ENCODE measurements at regions not wholly inside any gene's neighbourhood (a gene's known extent, or its start where the extent isn't known, plus 50 kb on each side); places are given as distances from the start of the nearest gene placed in this dataset.

- no peaks in the 10 kb centered on the region for H3K9me3 ChIP-seq
- H3K27ac ChIP-seq, result no peak overlapping the region
- no peak for DNase-seq
- in situ Hi-C loops (cut with MboI; ENCODE audit: low pct_ligation_motif_present in 1 of 4, low pct_unique_long_range_greater_than_20kb in 1 of 4, low sequenced_read_pairs in 3 of 4), result no loop called here
- TF ChIP-seq EP300 (IDR thresholded peaks at IDR 0.05; ENCODE audit: low read depth) (no peak), POLR2AphosphoS5 (IDR thresholded peaks at IDR 0.05) (no peak), POLR2A (IDR thresholded peaks at IDR 0.05) (no peak), CTCF (IDR thresholded peaks at IDR 0.05) (no peak)
- no peak overlapping the region for H3K4me3 ChIP-seq
- H3K4me1 ChIP-seq, result no peaks in the 10 kb centered on the region
- H3K36me3 ChIP-seq, result no peaks in the 10 kb centered on the region
- H3K27me3 ChIP-seq, result no peaks in the 10 kb centered on the region
- intact Hi-C loops (cut with DNase I; ENCODE audit: low total_unique reads), result no loop called here
Observed at GRCh38 chr12:84706374-84706773, 206.2 kb downstream of the SLC6A15 start.

GRCh38 chr12:84704856-84705255 is 207.7 kb downstream of the SLC6A15 start:
- no peak for DNase-seq
- Histone ChIP-seq H3K9me3 (no peaks in the 10 kb centered on the region), H3K27me3 (no peaks in the 10 kb centered on the region), H3K4me3 (no peak overlapping the region), H3K27ac (no peak overlapping the region), H3K36me3 (no peaks in the 10 kb centered on the region), H3K4me1 (no peaks in the 10 kb centered on the region)
- TF ChIP-seq POLR2AphosphoS5 (IDR thresholded peaks at IDR 0.05) (no peak), POLR2A (IDR thresholded peaks at IDR 0.05) (no peak), EP300 (IDR thresholded peaks at IDR 0.05; ENCODE audit: low read depth) (no peak), CTCF (IDR thresholded peaks at IDR 0.05) (no peak)
- intact Hi-C loops (cut with DNase I; ENCODE audit: low total_unique reads), result no loop called here
- in situ Hi-C loops (cut with MboI; ENCODE audit: low pct_ligation_motif_present in 1 of 4, low pct_unique_long_range_greater_than_20kb in 1 of 4, low sequenced_read_pairs in 3 of 4), result no loop called here

GRCh38 chr12:84702001-84702400 is 210.6 kb downstream of the SLC6A15 start:
- no peak overlapping the region for H3K4me3 ChIP-seq
- in situ Hi-C loops (cut with MboI; ENCODE audit: low pct_ligation_motif_present in 1 of 4, low pct_unique_long_range_greater_than_20kb in 1 of 4, low sequenced_read_pairs in 3 of 4) (no loop called here), intact Hi-C loops (cut with DNase I; ENCODE audit: low total_unique reads) (no loop called here)
- H3K27ac ChIP-seq, result no peak overlapping the region
- no peaks in the 10 kb centered on the region for H3K27me3 ChIP-seq
- no peaks in the 10 kb centered on the region for H3K9me3 ChIP-seq
- no peak for DNase-seq
- 60 to 80% methylated on average over 1 to 2 of the region's 2 CpGs for WGBS, 2 donors (ENCODE audit: low coverage in 1 of 2)
- no peaks in the 10 kb centered on the region for H3K36me3 ChIP-seq
- peaks cover 0 to 6% (median 0%) of the 10 kb centered on the region in 4 donors for H3K4me1 ChIP-seq
- TF ChIP-seq POLR2A (IDR thresholded peaks at IDR 0.05) (no peak), CTCF (IDR thresholded peaks at IDR 0.05) (no peak)

- Histone ChIP-seq H3K4me1 (peaks cover 0 to 6% (median under 1%) of the 10 kb centered on the region in 4 donors), H3K27me3 (no peaks in the 10 kb centered on the region), H3K9me3 (no peaks in the 10 kb centered on the region), H3K36me3 (no peaks in the 10 kb centered on the region), H3K27ac (no peak overlapping the region), H3K4me3 (no peak overlapping the region)
- TF ChIP-seq CTCF (IDR thresholded peaks at IDR 0.05) (no peak), POLR2A (IDR thresholded peaks at IDR 0.05) (no peak), EP300 (IDR thresholded peaks at IDR 0.05; ENCODE audit: low read depth) (no peak), POLR2AphosphoS5 (IDR thresholded peaks at IDR 0.05) (no peak)
- in situ Hi-C loops (cut with MboI; ENCODE audit: low pct_ligation_motif_present in 1 of 4, low pct_unique_long_range_greater_than_20kb in 1 of 4, low sequenced_read_pairs in 3 of 4) (no loop called here), intact Hi-C loops (cut with DNase I; ENCODE audit: low total_unique reads) (no loop called here)
- 62 to 75% methylated on average over 3 of the region's 3 CpGs for WGBS, 2 donors (ENCODE audit: low coverage in 1 of 2)
- no peak for DNase-seq
Observed at GRCh38 chr12:84701041-84701440, 211.6 kb downstream of the SLC6A15 start.
